H4 (cell line): ENCODE measurements at regions not wholly inside any gene's neighbourhood (a gene's known extent, or its start where the extent isn't known, plus 50 kb on each side); places are given as distances from the start of the nearest gene placed in this dataset.
"Not testable (repeated sequence)": the region's sequence is repeated elsewhere in the genome, so short reads cannot be mapped to it uniquely, and the experiment has no call there.

Source experiments
- DNase-seq: peaks from one replicate; pipeline ENCODE4 v3.0.0-alpha.2; 2015; ENCODE audit warnings: low spot score

GRCh38 chr12:27133022-27133590 lies 50.7 kb upstream of the C12orf71 start:
- no peak for DNase-seq

GRCh38 chr12:27140478-27140969 lies 58.1 kb upstream of the C12orf71 start:
- DNase-seq, result no peak

- DNase-seq, result peak; percentile 76
Observed at GRCh38 chr12:27142101-27142721, 59.8 kb upstream of the C12orf71 start.

- DNase-seq, result peak; percentile 21
Observed at GRCh38 chr12:27143256-27144069, 61.1 kb upstream of the C12orf71 start.

GRCh38 chr12:27145725-27146124 lies 63.3 kb upstream of the C12orf71 start:
- not testable (repeated sequence) for DNase-seq

GRCh38 chr12:27148373-27148772 lies 66.0 kb upstream of the C12orf71 start:
- DNase-seq, result no peak

- no peak for DNase-seq
Observed at GRCh38 chr12:27148791-27149190, 66.4 kb upstream of the C12orf71 start.

- DNase-seq, result no peak
Observed at GRCh38 chr12:27151479-27151878, 69.1 kb upstream of the C12orf71 start.

- DNase-seq, result no peak
Observed at GRCh38 chr12:27158297-27158696, 75.9 kb upstream of the C12orf71 start.

- no peak for DNase-seq
Observed at GRCh38 chr12:27161458-27162228, 79.3 kb upstream of the C12orf71 start.

- no peak for DNase-seq
Observed at GRCh38 chr12:27162229-27162537, 79.8 kb upstream of the C12orf71 start.

- no peak for DNase-seq
Observed at GRCh38 chr12:27163048-27163715, 80.8 kb upstream of the C12orf71 start.

- no peak for DNase-seq
Observed at GRCh38 chr12:27163894-27164293, 80.2 kb upstream of the STK38L start.

- DNase-seq, result no peak
Observed at GRCh38 chr12:27164330-27165040, 79.6 kb upstream of the STK38L start.

- DNase-seq, result not testable (repeated sequence)
Observed at GRCh38 chr12:27165958-27166357, 78.1 kb upstream of the STK38L start.

GRCh38 chr12:27171494-27171893 lies 72.6 kb upstream of the STK38L start:
- not testable (repeated sequence) for DNase-seq

GRCh38 chr12:27176765-27177164 lies 67.3 kb upstream of the STK38L start:
- no peak for DNase-seq

GRCh38 chr12:27177706-27178105 lies 66.4 kb upstream of the STK38L start:
- DNase-seq, result peak; percentile 76

- no peak for DNase-seq
Observed at GRCh38 chr12:27178255-27178654, 65.8 kb upstream of the STK38L start.

- peak; percentile 71 for DNase-seq
Observed at GRCh38 chr12:27178723-27179399, 65.2 kb upstream of the STK38L start.
